HG03159 (cell line): ENCODE measurements at regions not wholly inside any gene's neighbourhood (a gene's known extent, or its start where the extent isn't known, plus 50 kb on each side); places are given as distances from the start of the nearest gene placed in this dataset.
"Not testable (repeated sequence)": the region's sequence is repeated elsewhere in the genome, so short reads cannot be mapped to it uniquely, and the experiment has no call there.

Source experiments
- ATAC-seq: cut with Tn5 transposase; IDR thresholded peaks from one replicate; pipeline ENCODE4 v1.9.1; 2021; ENCODE audit warnings: mild to moderate bottlenecking, moderate library complexity; ENCODE audit not compliant: unreplicated experiment

DNA sequence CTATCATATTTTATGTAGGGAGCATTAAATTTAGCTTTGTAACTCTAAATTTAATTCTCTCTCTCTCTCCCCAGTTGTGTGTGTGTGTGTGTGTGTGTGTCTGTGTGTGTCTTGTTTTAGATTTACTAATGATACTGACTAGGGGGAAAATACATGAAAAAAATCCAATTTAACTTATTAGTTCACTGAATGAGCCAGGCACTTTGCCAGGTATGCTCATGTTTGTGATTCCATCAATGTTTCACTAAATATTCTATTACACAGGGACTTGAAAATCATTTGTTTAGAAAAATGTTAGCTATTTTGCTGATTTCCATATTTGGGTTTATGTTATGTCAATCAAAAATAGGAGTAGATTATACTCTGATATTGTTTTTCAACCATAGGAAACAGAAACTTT lies 203.7 kb upstream of the ZNF804A start:
- no peak for ATAC-seq

DNA sequence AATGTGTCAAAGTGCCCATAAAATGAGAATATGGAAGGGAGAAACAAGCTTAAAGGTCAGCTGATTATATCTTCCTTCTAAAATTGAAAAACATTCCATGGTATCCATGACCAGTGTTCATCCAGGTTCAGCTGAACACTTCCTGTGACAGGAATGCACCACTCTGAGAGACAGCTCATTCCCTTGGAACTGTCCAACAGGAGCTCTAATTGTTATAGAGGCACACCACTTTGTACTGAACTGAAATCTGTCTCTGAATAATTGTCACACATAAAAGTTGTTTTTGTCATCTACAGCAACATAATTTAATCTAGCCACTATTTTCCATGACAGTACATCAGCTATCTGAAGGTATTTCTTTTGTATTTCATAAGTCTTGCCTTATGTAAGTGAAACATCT lies 195.9 kb upstream of the ZNF804A start:
- ATAC-seq, result no peak

DNA sequence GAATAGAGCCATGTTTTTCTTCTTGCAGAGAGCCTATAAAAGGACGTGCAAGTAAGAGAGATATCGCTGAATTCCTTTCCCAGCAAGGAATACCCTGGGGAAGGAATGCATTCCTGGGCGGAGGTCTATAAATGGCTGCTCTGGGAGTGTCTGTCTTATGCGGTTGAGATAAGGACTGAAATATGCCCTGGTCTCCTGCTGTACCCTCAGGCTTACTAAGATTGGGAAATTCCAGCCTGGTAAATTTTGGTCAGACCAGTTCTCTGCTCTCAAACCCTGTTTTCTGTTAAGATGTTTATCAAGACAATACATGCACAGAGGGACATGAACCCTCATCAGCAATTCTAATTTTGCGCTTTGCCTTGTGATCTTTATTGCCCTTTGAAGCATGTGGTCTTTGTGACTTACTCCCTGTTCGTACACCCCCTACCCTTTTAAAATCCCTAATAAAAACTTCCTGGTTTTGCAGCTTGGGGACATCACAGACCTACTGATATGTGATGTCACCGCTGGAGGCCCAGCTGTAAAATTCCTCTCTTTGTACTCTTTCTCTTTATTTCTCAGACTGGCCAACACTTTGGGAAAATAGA lies 191.2 kb upstream of the ZNF804A start:
- ATAC-seq, result not testable (repeated sequence)

DNA sequence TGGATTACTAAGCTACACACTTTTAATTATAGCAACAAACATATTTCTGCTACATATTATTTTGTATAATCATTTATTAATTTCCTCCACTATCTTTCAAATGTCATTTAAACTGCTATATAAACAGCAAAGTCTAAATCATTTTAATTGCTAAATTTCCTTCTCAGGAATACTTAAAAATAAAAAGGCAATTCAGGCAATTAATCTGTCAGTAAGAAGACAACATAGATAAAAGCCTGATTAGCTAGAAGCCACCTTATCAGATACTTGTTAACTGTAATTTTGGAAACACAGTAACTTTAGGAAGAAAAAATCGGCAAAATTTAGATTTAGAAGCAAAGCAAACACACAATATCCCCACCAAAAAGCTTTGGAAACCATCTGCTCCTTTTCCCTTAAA lies 188.2 kb upstream of the ZNF804A start:
- ATAC-seq, result no peak

DNA sequence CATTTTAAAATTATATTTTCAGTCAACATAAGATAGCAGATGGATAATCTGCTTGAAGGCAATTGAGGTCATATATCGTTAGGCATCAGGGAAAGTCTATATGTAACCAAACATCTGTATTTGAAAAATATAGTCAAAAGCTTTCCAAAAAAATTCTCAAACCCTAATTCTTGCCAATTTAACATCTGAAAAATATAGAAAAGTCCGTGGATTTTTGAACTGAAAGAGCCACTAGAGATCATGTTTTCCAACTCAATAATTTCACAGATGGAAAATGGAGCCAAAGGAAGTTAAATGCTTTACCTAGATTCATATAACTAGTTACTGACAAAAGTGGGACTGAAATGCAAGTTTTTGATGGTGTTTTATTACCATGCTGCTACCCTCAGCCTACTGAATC lies 185.1 kb upstream of the ZNF804A start:
- ATAC-seq, result no peak

DNA sequence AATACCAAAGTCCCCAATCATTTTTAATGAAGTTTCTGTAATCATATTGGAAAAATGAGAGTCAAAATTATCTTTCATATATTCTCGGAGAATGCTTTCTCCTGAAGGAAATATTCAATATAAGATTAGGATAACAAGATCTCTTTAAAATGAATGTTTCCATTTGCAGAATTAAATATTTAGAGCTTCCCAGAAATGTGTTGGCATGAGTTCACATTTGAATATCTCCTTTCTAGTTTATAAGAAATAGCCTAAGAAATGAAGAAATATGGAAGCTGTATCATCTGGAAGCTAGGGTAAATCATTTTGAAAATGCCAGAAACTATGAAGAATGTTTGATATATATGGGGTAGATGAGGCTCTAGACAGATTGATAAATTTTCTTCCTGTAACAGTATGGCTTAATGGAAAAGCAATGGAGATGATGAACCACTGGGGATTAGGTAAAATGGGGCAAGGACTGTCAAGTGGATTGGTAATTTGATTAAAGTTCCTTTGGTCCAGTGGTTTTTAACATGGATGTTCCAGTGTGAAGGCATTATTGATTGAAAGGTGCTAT lies 184.6 kb upstream of the ZNF804A start:
- no peak for ATAC-seq

DNA sequence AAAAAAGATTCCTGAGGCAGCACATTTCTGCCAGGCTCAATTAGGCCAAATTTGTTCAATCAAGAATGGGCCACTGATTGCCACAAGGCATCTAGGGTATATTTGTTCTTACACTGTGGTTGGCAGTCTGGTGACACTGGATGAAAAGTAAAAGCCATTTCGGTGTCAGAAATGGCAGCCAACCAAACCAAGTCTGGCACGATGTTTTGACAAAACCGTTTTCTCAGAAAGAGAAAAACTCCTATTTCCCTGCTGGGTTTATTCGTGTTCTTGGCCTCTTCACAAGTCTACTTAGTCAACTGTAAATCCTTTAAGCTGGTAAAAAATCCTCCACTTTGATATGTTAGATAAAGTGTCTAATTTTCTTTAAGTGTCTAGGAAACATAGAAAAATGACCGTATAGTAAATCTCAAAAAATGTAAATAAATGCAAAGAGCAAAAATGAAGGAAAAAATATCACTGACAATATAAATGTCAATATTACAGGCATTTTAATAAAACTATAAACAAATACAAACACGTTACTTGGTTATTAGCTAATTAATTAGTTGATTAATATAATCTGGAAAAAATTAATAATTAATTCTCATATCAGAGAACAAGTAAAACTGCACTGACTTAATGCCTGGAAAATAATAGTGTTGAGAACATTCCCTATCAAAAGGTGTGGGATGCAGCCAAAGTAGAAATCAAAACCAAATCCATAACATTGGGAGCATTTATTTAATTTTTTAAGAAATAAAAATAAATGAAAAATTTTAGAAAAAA lies 182.0 kb upstream of the ZNF804A start:
- no peak for ATAC-seq

DNA sequence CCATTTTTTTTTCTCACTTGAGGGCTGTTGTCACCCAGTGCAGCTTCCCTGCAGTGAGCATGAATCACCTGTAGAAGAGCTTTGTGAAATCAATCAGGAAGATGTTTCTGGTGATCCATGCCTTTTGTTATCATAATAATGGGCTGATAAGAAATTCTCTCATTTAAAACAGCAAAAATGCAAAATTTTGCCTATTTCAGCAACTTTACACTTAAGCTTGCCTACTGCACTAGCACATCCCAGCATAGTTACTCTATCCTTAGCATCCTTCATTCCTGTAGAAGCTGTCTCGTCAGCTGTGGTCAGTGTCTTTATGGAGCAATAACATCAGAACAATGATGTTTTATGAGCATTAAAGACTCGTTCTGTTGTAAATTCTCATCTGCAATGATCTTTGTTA lies 178.6 kb upstream of the ZNF804A start:
- ATAC-seq, result no peak

DNA sequence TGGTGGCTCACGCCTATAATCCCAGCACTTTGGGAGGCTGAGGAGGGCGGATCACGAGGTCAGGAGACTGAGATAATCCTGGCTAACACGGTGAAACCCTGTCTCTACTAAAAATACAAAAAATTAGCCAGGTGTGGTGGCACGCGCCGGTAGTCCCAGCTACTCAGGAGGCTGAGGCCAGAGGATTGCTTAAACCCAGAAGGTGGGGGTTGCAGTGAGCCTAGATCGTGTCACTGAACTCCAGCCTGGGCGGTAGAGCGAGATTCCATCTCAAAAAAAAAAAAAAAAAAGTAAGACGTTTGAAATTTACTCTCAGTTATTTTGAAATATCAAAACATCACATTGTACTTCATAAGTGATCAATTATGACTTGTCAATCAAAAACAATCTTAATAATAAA lies 176.9 kb upstream of the ZNF804A start:
- not testable (repeated sequence) for ATAC-seq

DNA sequence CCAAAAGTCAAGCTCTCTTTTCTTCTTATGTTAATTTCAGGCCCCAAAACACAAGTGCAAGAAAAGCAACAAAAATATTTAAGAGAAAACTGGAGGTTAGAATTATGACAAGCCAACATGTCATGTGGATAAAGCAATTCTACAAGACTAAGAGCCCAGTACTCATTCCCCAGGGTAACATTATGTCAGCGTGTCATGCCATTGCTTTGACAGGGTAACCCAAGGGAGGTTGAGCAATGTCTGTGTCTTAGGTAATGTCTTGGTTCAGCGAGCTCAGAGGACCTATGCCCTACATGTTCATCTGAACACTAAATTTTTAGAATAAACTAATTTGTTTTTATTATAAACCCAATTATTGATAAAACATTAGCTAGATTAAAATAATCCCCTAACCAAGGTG lies 173.2 kb upstream of the ZNF804A start:
- no peak for ATAC-seq

DNA sequence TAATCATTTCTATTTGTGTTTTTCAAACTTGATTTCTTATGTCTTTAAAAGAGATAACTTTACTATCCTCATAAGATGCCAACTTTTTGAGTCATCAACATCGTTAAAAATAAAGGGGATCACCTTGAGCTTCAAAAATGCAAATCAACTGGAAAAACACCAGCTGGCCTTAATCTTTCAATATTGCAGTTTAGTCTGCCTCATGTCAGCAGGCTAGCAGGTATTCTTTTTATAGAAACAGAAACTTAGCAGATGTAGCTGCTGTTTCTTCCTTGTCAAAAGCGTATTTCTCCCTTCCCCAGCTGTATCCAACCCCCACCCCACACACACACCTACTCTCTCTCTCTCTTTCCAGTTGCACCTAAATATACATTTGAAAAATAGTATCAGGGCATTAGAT lies 154.1 kb upstream of the ZNF804A start:
- ATAC-seq, result peak; percentile 90

DNA sequence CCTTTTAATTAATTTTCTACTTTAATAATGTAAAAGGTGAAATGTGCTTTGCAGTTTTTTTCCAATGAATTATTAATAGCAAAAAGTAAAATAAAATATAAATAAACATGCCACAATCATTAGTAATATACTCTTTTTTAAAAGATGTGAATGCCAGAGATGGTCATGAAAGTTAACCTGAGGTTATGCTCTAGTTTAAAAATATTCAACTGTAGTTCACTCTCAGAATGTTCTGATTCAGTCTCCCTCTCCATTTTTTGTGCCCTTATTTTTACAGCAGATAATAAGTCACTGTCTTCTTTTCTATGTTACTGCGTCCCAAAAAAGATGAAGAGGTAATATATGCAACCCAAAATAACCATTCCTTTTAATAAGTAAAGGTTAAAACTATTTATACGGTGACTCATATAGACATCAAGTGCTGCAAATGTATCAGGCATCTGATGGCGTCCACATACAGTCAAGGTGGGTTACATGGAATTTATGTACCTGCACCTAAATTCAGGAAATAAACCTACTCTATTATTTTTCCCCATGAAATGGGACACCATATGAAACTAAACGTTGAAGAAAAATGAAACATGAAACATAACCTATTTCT lies 153.6 kb upstream of the ZNF804A start:
- peak; percentile 35 for ATAC-seq

DNA sequence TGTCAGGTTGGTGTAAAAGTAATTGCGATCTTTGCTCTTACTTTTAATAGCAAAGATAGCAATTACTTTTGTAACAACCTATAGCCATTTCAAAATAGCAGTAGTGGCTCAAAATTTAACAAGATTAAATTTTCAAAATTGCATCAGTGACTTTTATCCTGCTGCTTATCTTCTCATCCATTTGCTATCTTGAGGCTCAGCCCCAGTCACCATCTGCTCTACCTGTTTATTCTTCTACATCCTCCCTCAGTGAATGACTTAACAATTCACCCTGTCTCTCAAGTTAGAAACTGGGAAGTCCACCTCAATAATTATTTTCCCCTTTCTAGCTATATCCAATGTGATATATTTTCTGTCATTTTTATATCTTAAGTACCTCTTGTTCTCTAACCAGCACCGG lies 148.6 kb upstream of the ZNF804A start:
- ATAC-seq, result no peak

DNA sequence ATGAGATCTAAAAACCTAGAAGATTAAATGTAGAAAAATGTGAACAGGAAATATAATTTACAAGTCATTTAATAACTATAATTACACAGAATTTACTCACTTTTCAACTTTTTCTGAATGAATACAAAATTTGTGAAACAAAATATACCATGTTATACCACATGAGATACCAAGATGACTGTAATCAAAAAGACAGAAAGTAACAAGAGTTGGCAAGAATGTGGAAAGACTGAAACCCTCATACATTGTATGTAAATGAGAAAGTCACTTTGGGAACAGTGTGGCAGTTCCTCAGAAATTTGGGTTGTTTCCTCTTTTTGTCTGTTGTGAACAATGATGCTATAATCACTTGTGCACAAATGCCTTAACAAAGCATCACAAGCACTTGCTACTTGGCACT lies 145.4 kb upstream of the ZNF804A start:
- ATAC-seq, result no peak

DNA sequence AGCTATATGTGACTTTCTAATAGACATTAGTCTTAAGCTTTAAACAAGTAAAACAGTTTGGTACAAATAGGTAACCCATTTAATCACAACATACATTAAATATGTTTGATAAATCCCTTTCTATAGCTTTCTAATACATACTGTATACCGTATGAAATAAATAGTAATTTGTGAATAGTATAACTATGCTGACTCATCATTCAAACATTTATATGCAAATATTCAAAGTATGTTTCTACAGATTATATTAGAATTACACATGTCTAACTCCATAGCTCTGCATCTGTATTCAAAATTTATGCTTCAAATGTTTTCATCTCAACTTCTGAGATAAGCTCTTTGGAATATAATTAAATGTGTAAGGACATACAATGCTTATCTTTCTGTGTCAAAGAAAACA lies 142.7 kb upstream of the ZNF804A start:
- ATAC-seq, result no peak

DNA sequence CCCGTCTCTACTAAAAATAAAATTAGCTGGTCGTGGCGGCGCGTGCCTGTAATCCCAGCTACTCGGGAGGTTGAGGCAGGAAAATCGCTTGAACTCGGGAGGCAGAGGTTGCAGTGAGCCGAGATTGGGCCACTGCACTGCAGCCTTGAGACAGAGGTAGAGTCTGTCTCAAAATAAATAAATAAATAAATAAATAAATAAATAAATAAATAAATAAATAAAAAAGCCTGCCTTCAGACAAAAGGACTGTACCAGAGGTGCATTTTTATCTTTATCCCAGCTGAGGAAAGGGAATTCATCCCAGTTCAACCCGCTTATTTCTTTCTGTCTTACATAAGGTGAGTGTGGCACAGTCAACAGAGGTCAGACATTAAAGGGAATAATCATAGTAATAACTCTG lies 141.6 kb upstream of the ZNF804A start:
- ATAC-seq, result not testable (repeated sequence)

DNA sequence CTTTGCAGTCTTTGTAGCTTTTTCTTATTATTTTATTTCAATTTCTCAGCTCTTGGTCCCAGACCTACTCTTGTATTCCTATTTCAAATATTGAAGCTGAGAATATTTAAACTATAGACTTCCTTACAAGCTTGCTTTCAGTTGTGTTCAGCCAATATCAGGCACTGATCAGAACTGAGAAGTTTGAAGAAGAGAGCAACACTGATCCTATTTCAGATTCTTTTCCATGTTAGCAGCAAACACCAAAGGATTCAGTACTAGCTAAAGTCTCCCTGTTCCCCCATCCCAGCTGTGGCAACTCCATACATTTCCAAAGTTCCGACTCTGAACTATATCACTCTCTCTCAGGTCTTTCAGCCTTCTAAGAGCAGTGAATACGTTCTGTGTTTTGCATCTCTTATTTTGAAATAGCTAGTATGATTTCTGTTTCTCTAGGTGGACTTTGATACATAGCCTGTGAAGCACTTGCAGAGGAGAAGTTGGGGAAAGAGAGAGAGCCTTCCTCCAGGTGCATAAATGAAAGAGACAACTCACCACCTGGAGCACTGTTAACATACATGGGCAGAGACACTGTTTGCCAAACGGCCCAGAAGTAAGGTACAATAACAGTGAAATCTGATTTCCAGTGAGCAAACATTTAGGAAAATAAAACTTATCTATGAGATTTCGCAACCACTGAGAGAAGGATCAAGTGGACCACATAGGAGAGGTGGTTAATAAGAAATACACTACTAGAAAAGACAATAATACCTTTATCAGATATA lies 135.0 kb upstream of the ZNF804A start:
- no peak for ATAC-seq

DNA sequence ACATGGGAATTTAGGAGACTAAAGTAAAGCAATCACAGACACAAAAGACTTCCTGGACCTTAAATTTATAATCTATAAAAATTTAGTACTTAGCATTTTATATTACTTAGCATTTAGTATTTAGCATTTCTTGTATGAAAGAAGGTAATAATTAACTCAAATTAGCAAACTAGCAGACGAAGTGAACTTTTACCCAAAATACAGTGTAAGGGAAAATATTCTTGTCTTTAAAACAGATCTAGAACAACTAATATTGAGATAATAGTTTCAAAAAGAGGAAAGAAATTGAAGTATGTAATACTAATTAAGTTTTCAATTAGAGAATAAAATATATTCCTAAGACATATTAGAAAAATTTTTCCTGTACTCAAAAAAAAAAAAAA lies 134.5 kb upstream of the ZNF804A start:
- ATAC-seq, result no peak

DNA sequence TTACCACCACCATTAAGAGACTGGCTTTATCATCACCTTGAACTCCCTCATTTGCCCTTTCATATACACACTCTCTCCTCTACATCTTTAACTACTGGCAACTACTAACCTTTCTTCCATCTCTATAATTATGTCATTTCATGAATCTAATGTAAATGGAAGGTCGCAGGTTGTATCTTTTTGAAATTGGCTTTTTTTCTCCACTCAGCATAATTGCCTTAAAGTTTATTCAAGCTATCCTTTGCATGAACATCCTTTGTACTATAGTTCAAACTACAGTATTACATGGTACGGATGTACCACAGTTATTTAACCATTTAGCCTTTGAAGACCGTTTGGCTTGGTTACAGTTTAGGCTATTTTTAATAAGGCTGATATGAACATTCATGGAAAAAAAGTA lies 129.5 kb upstream of the ZNF804A start:
- no peak for ATAC-seq

DNA sequence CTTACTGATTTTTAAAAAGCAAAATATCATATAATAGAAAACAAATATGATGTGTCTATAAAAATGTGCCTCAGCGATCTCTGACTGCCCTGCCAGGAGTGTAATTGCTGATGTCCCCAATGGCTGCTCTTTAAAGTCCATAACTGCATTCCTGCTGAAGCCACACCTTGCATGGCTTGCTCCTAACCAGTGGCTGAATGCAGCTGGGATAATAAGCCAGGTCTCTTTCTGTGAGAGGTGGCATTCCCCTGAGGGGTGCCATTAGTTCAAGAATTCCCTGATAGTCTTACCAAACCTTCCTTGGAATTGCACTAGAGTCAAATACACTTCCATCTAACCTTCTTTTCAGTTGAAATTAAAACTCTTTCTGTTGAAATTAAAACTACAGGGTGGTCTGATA lies 125.8 kb upstream of the ZNF804A start:
- ATAC-seq, result no peak

DNA sequence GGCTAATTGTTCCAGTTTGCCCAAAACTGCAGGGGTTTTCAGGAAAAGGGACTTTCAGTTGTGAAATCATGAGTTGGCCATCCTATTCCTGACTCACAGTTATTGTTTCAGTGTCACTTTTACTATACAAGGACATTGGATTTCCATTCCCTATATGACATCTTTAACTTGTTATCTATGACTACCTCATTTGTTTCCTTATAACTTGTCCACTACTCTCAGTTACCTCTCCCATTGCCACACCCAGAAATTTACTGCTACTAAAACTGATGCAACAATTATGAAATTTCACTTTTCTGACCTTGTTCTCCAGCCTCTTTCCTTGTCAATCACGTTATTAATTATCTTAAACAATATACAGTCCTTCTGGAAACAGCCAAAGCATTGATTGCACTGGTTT lies 116.5 kb upstream of the ZNF804A start:
- ATAC-seq, result no peak
